ENCODE measurements at regions not wholly inside any gene's neighbourhood (a gene's known extent, or its start where the extent isn't known, plus 50 kb on each side); places are given as distances from the start of the nearest gene placed in this dataset.

- Histone ChIP-seq H3K4me3 (no peak overlapping the region), H3K4me1 (ENCODE audit: control insufficient read depth in 1 of 2, low read depth in 2 of 2) (peaks cover 0 to 11% of the 10 kb centered on the region in 2 donors), H3K36me3 (no peaks in the 10 kb centered on the region), H3K27ac (no peak overlapping the region), H3K27me3 (replicated peaks; ENCODE audit: insufficient read depth) (no peaks in the 10 kb centered on the region), H3K9me3 (peaks cover 7% of the 10 kb centered on the region)
- DNase-seq (ENCODE audit: low spot score) (no peak), ATAC-seq (ENCODE audit: insufficient number of reproducible peaks, low FRiP score, low read depth) (no peak)
- TF ChIP-seq CTCF (IDR thresholded peaks at IDR 0.05) = no peak
Observed at GRCh38 chr2:215817046-215817445, 196.3 kb downstream of the MREG start.

GRCh38 chr2:215816424-215816823 is 196.9 kb downstream of the MREG start:
- no peak for DNase-seq (ENCODE audit: low spot score)
- peaks cover 4% of the 10 kb centered on the region for H3K9me3 ChIP-seq
- H3K4me3 ChIP-seq = no peak overlapping the region
- no peaks in the 10 kb centered on the region for H3K27me3 ChIP-seq (replicated peaks; ENCODE audit: insufficient read depth)
- H3K4me1 ChIP-seq (ENCODE audit: control insufficient read depth in 1 of 2, low read depth in 2 of 2) = peaks cover 3 to 15% of the 10 kb centered on the region in 2 donors
- H3K36me3 ChIP-seq = no peaks in the 10 kb centered on the region
- H3K27ac ChIP-seq = no peak overlapping the region
- no peak for ATAC-seq (ENCODE audit: insufficient number of reproducible peaks, low FRiP score, low read depth)
- TF ChIP-seq CTCF (IDR thresholded peaks at IDR 0.05) = no peak

- ATAC-seq (ENCODE audit: insufficient number of reproducible peaks, low FRiP score, low read depth) (no peak), DNase-seq (ENCODE audit: low spot score) (no peak)
- TF ChIP-seq CTCF (IDR thresholded peaks at IDR 0.05) = no peak
- Histone ChIP-seq H3K9me3 (no peaks in the 10 kb centered on the region), H3K4me3 (no peak overlapping the region), H3K27me3 (replicated peaks; ENCODE audit: insufficient read depth) (no peaks in the 10 kb centered on the region), H3K36me3 (no peaks in the 10 kb centered on the region), H3K27ac (no peak overlapping the region), H3K4me1 (ENCODE audit: control insufficient read depth in 1 of 2, low read depth in 2 of 2) (peaks cover 3 to 18% of the 10 kb centered on the region in 2 donors)
Observed at GRCh38 chr2:215815960-215816359, 197.4 kb downstream of the MREG start.

- Histone ChIP-seq H3K4me3 (no peak overlapping the region), H3K27ac (no peak overlapping the region), H3K9me3 (no peaks in the 10 kb centered on the region), H3K27me3 (replicated peaks; ENCODE audit: insufficient read depth) (no peaks in the 10 kb centered on the region), H3K36me3 (no peaks in the 10 kb centered on the region), H3K4me1 (ENCODE audit: control insufficient read depth in 1 of 2, low read depth in 2 of 2) (peaks cover 3 to 18% of the 10 kb centered on the region in 2 donors)
- ATAC-seq (ENCODE audit: insufficient number of reproducible peaks, low FRiP score, low read depth) (no peak), DNase-seq (ENCODE audit: low spot score) (no peak)
- no peak for TF ChIP-seq CTCF (IDR thresholded peaks at IDR 0.05)
Observed at GRCh38 chr2:215812966-215813365, 200.4 kb downstream of the MREG start.

GRCh38 chr2:215811409-215812345 is 201.7 kb downstream of the MREG start:
- no peak overlapping the region for H3K4me3 ChIP-seq
- ATAC-seq (ENCODE audit: insufficient number of reproducible peaks, low FRiP score, low read depth) (no peak), DNase-seq (ENCODE audit: low spot score) (no peak)
- no peaks in the 10 kb centered on the region for H3K9me3 ChIP-seq
- H3K36me3 ChIP-seq = no peaks in the 10 kb centered on the region
- peaks cover 3 to 18% of the 10 kb centered on the region in 2 donors for H3K4me1 ChIP-seq (ENCODE audit: control insufficient read depth in 1 of 2, low read depth in 2 of 2)
- no peaks in the 10 kb centered on the region for H3K27me3 ChIP-seq (replicated peaks; ENCODE audit: insufficient read depth)
- H3K27ac ChIP-seq = no peak overlapping the region
- no peak for TF ChIP-seq CTCF (IDR thresholded peaks at IDR 0.05)

Data from thoracic aorta (tissue), 2 donors.